MCF 10A (cell line): ENCODE measurements at regions not wholly inside any gene's neighbourhood (a gene's known extent, or its start where the extent isn't known, plus 50 kb on each side); places are given as distances from the start of the nearest gene placed in this dataset.

Experiments used
- BruUV-seq: library from RNA; stranded (reverse); fragments of 400-500 nt; replicated peaks from 2 replicates; lab custom pipeline; 2021; lab: Mats Ljungman, UMichigan
- CTCF ChIA-PET: fragments of 300-600 bp; sonication (Branson Sonifier 250); formaldehyde crosslinking; extraction: SDS; loops from one replicate; lab custom pipeline; 2021; ENCODE audit warnings: antibody characterized with exemption, inconsistent platforms; lab: Yijun Ruan, JAX
- POLR2A ChIA-PET: fragments of 300-600, 350-650 bp; sonication (Branson Sonifier 250); formaldehyde crosslinking; extraction: SDS; loops from one replicate; lab custom pipeline; 2020; ENCODE audit warnings: antibody characterized with exemption, inconsistent platforms; lab: Yijun Ruan, JAX
- DNase-seq: peaks from one replicate; pipeline ENCODE4 v3.0.0-alpha.2; 2018; ENCODE audit not compliant: unreplicated experiment
- H3K27ac Mint-ChIP-seq: one replicate; pipeline ENCODE4 v1.8.0; 2022; ENCODE audit warnings: mild to moderate bottlenecking, low read depth, mixed read lengths; ENCODE audit not compliant: unreplicated experiment
- H3K27me3 Mint-ChIP-seq: one replicate; pipeline ENCODE4 v1.8.0; 2022; ENCODE audit warnings: mixed read lengths; ENCODE audit not compliant: insufficient read depth, unreplicated experiment
- H3K36me3 Mint-ChIP-seq: one replicate; pipeline ENCODE4 v1.8.0; 2022; ENCODE audit warnings: mild to moderate bottlenecking, moderate library complexity, mixed read lengths; ENCODE audit not compliant: insufficient read depth, unreplicated experiment
- H3K4me1 Mint-ChIP-seq: one replicate; pipeline ENCODE4 v1.8.0; 2022; ENCODE audit warnings: mixed read lengths; ENCODE audit not compliant: insufficient read depth, unreplicated experiment
- H3K4me3 Mint-ChIP-seq: one replicate; pipeline ENCODE4 v1.8.0; 2022; ENCODE audit warnings: mild to moderate bottlenecking, moderate library complexity, mixed read lengths; ENCODE audit not compliant: unreplicated experiment
- H3K9me3 Mint-ChIP-seq: one replicate; pipeline ENCODE4 v1.8.0; 2022; ENCODE audit warnings: mixed read lengths; ENCODE audit not compliant: unreplicated experiment
- intact Hi-C: fragments of 100-400 bp; cut with micrococcal nuclease; formaldehyde crosslinking; loops from 2 replicates; pipeline ENCODE4 v1.14.1; 2022
- TF ChIP-seq, protein P1 (sequence below): fragments of 200-600 bp; IDR thresholded peaks from one replicate; pipeline ENCODE4 v1.8.0; 2022; ENCODE audit warnings: antibody characterized with exemption, mild to moderate bottlenecking; ENCODE audit not compliant: unreplicated experiment

DNA sequence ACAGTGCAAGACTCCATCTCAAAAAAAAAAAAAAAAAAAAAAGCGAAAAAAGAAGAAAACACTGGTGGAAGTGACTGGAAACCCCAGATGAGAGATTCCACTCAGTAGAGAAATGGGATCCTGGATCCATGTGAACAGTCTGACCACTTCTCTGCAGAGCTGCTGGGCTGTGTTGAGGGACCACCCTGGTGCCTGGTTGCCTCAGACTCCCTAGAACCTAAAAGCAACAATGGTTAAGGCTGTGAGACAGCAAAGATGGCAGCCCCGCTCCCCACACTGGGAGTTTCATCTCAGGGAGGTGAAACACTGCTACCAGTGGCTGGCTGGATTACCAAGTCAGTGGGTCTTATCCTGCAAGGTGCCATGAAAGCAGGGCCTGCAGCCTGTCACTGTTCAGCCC is 152.8 kb upstream of the ARSJ start:
- H3K4me1 Mint-ChIP-seq: no peaks in the 10 kb centered on the region
- intact Hi-C loops: no loop called here
- H3K36me3 Mint-ChIP-seq: no peaks in the 10 kb centered on the region
- POLR2A ChIA-PET: no interaction called here
- H3K27me3 Mint-ChIP-seq: no peaks in the 10 kb centered on the region
- no TSS peak for BruUV-seq
- H3K4me3 Mint-ChIP-seq: no peak overlapping the region
- TF ChIP-seq, protein P1, sequence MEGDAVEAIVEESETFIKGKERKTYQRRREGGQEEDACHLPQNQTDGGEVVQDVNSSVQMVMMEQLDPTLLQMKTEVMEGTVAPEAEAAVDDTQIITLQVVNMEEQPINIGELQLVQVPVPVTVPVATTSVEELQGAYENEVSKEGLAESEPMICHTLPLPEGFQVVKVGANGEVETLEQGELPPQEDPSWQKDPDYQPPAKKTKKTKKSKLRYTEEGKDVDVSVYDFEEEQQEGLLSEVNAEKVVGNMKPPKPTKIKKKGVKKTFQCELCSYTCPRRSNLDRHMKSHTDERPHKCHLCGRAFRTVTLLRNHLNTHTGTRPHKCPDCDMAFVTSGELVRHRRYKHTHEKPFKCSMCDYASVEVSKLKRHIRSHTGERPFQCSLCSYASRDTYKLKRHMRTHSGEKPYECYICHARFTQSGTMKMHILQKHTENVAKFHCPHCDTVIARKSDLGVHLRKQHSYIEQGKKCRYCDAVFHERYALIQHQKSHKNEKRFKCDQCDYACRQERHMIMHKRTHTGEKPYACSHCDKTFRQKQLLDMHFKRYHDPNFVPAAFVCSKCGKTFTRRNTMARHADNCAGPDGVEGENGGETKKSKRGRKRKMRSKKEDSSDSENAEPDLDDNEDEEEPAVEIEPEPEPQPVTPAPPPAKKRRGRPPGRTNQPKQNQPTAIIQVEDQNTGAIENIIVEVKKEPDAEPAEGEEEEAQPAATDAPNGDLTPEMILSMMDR: no peak
- H3K9me3 Mint-ChIP-seq: peaks cover 14% of the 10 kb centered on the region
- DNase-seq: no peak
- no peak overlapping the region for H3K27ac Mint-ChIP-seq
- CTCF ChIA-PET: interaction anchor here (1.0 kb wide), 1 partner anchor 26 kb away, joined by 5 read pairs; no protein-coding TSS in a partner anchor

DNA sequence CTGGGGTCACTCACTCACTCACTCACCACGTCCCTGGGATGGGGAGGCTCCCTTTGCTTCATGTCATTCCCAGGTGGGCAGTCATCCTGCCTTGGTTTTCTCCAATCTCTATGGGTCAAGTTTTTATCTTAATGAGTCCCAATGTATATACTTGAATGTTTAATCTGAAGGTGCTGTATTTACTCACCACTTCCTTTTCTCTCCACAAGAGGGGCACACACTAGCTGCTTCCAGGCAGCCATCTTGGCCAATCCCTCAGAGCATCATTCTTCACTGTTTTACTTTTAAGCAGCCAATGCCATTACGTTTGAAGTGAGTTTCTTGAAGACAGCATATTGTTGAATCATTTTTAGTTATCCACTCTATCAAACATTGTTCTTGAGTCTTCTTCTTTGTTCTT is 153.4 kb upstream of the ARSJ start:
- H3K36me3 Mint-ChIP-seq: no peaks in the 10 kb centered on the region
- H3K27ac Mint-ChIP-seq: no peak overlapping the region
- intact Hi-C loops: no loop called here
- no peaks in the 10 kb centered on the region for H3K4me1 Mint-ChIP-seq
- DNase-seq: no peak
- no peaks in the 10 kb centered on the region for H3K27me3 Mint-ChIP-seq
- H3K4me3 Mint-ChIP-seq: no peak overlapping the region
- peaks cover 14% of the 10 kb centered on the region for H3K9me3 Mint-ChIP-seq
- TF ChIP-seq, protein P1: no peak
- ChIA-PET CTCF (no interaction called here), POLR2A (no interaction called here)
- BruUV-seq: no TSS peak

DNA sequence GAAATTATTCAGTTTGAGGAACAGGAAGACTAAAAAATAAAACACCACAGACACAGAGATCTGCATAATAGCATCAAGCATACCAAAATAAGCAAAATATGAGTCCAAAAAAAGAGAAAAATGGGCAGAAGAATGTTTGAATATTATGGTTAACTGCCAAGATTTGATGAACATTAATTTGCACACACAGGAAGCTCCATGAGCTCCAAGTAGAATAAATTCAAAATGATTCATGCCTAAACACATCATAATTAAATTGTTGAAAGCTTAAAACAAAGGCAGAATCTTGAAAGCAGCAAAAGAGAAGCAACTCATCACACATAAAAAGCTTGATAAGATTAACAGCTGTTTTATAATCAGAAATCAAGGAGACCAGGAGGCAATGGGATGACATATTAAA is 156.6 kb upstream of the ARSJ start:
- CTCF ChIA-PET: interaction anchor here (0.6 to 1.0 kb wide), 2 partner anchors 12 to 742 kb away, joined by 3 read pairs; no protein-coding TSS in a partner anchor
- no peak overlapping the region for H3K4me3 Mint-ChIP-seq
- TF ChIP-seq, protein P1: no peak
- H3K9me3 Mint-ChIP-seq: peaks cover 7% of the 10 kb centered on the region
- DNase-seq: no peak
- H3K36me3 Mint-ChIP-seq: no peaks in the 10 kb centered on the region
- no TSS peak for BruUV-seq
- POLR2A ChIA-PET: interaction anchor here (0.7 to 0.9 kb wide), 2 partner anchors 95 to 189 kb away, joined by 3 read pairs; no protein-coding TSS in a partner anchor
- H3K4me1 Mint-ChIP-seq: no peaks in the 10 kb centered on the region
- H3K27me3 Mint-ChIP-seq: no peaks in the 10 kb centered on the region
- intact Hi-C loops: no loop called here
- no peak overlapping the region for H3K27ac Mint-ChIP-seq

- H3K9me3 Mint-ChIP-seq: peaks cover 2% of the 10 kb centered on the region
- H3K4me3 Mint-ChIP-seq: no peak overlapping the region
- H3K27me3 Mint-ChIP-seq: no peaks in the 10 kb centered on the region
- no peak overlapping the region for H3K27ac Mint-ChIP-seq
- ChIA-PET POLR2A (interaction anchor here (0.5 kb wide), 1 partner anchor 231 kb away, joined by 3 read pairs; no protein-coding TSS in a partner anchor), CTCF (interaction anchor here (0.5 to 0.6 kb wide), 2 partner anchors 541 to 839 kb away, joined by 4 read pairs; no protein-coding TSS in a partner anchor)
- TF ChIP-seq, protein P1: no peak
- no TSS peak for BruUV-seq
- no peak for DNase-seq
- intact Hi-C loops: no loop called here
- H3K36me3 Mint-ChIP-seq: no peaks in the 10 kb centered on the region
- no peaks in the 10 kb centered on the region for H3K4me1 Mint-ChIP-seq
These were observed 158.5 kb upstream of the ARSJ start for GRCh38 chr4:114137984-114138383.
